Fibroblast of lung (primary cell): ENCODE measurements at regions not wholly inside any gene's neighbourhood (a gene's known extent, or its start where the extent isn't known, plus 50 kb on each side); places are given as distances from the start of the nearest gene placed in this dataset.

Experiments used
- DNase-seq, 2 donors: peaks; one replicate each; pipeline versions ENCODE4 v3.0.0 to v3.0.0-alpha.2; 2010; ENCODE audit warnings: low read depth in 2 of 2
- H2AFZ ChIP-seq: 2 replicates; pipeline ENCODE4 v1.5.1; 2012; ENCODE audit warnings: low read length, control low read depth, inconsistent platforms
- H3K27ac ChIP-seq: 2 replicates; pipeline ENCODE4 v1.5.1; 2011; ENCODE audit warnings: low read length, control low read depth; ENCODE audit not compliant: insufficient read depth
- H3K27me3 ChIP-seq: 2 replicates; pipeline ENCODE4 v1.5.1; 2011; ENCODE audit warnings: mild to moderate bottlenecking, low read length; ENCODE audit not compliant: control insufficient read depth, insufficient read depth
- H3K36me3 ChIP-seq: 2 replicates; pipeline ENCODE4 v1.5.1; 2011; ENCODE audit warnings: low read length; ENCODE audit not compliant: control insufficient read depth, insufficient read depth
- H3K4me1 ChIP-seq: 2 replicates; pipeline ENCODE4 v1.5.1; 2011; ENCODE audit warnings: low read length; ENCODE audit not compliant: control insufficient read depth, insufficient read depth; ENCODE audit errors: extremely low read depth
- H3K4me2 ChIP-seq: 2 replicates; pipeline ENCODE4 v1.5.1; 2011; ENCODE audit warnings: low read length, control low read depth; ENCODE audit not compliant: insufficient read depth; ENCODE audit errors: extremely low read depth
- H3K4me3 ChIP-seq, 4 experiments: fragments of 200-600 bp in 1 of 4; sonication (generic) in 1 of 4; replicated peaks in 1 of 4; 2 replicates each; pipeline ENCODE4 v1.5.1; 2011 to 2016; ENCODE audit warnings: low read length in 4 of 4, low read depth in 3 of 4, mild to moderate bottlenecking in 3 of 4, control low read depth in 2 of 4, inconsistent platforms in 1 of 4, mixed read lengths in 1 of 4; ENCODE audit not compliant: insufficient read depth in 1 of 4; ENCODE audit errors: control extremely low read depth in 1 of 4
- H3K79me2 ChIP-seq: 2 replicates; pipeline ENCODE4 v1.5.1; 2012; ENCODE audit warnings: mild to moderate bottlenecking, low read length, inconsistent platforms; ENCODE audit not compliant: control insufficient read depth, insufficient read depth
- H3K9ac ChIP-seq: 2 replicates; pipeline ENCODE4 v1.5.1; 2011; ENCODE audit warnings: mild to moderate bottlenecking, low read length, control low read depth; ENCODE audit not compliant: insufficient read depth
- H3K9me3 ChIP-seq: 2 replicates; pipeline ENCODE4 v1.5.1; 2012; ENCODE audit warnings: low read depth, low read length; ENCODE audit not compliant: control insufficient read depth, insufficient read depth
- H4K20me1 ChIP-seq: 2 replicates; pipeline ENCODE4 v1.5.1; 2011; ENCODE audit warnings: low read length; ENCODE audit not compliant: control insufficient read depth, insufficient read depth; ENCODE audit errors: extremely low read depth
- EZH2 ChIP-seq: IDR thresholded peaks from 2 replicates; pipeline ENCODE4 v1.5.1; 2012; ENCODE audit warnings: low read length, control low read depth, mild to moderate bottlenecking; ENCODE audit errors: missing control alignments
- TF ChIP-seq, protein P1 (sequence below), 2 donors: IDR thresholded peaks in 1 of 2; conservative IDR thresholded peaks in 1 of 2; 1 replicate in 1 of 2; 2 replicates in 1 of 2; pipeline ENCODE4 v1.5.1; 2011 to 2012; ENCODE audit warnings: low read length in 2 of 2, control low read depth in 1 of 2, inconsistent platforms in 1 of 2, low read depth in 1 of 2, mild to moderate bottlenecking in 1 of 2

DNA sequence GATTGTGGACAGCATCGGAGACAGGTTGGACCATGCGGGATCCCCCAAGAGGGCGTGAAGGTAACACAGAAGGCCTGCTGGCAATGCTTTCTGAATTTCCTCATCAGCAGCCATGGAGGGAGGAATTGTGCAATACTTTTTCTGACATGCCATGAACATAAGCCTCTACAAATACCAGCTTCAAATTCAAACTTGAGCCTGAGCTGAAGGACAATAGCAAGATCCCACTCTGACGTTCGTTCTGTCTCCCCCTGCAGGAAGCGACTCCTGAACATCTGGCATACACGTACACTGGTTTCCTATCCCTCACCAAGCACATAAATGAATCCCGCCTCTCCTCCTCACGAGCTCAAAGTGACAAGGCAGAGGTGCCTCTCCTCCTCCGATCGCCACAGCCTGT lies 312.2 kb downstream of the BRD1 start:
- H3K4me3 ChIP-seq: no peak overlapping the region
- no peaks in the 10 kb centered on the region for H4K20me1 ChIP-seq
- H2AFZ ChIP-seq: no peak overlapping the region
- H3K9me3 ChIP-seq: no peaks in the 10 kb centered on the region
- DNase-seq: no peak
- TF ChIP-seq, protein P1, sequence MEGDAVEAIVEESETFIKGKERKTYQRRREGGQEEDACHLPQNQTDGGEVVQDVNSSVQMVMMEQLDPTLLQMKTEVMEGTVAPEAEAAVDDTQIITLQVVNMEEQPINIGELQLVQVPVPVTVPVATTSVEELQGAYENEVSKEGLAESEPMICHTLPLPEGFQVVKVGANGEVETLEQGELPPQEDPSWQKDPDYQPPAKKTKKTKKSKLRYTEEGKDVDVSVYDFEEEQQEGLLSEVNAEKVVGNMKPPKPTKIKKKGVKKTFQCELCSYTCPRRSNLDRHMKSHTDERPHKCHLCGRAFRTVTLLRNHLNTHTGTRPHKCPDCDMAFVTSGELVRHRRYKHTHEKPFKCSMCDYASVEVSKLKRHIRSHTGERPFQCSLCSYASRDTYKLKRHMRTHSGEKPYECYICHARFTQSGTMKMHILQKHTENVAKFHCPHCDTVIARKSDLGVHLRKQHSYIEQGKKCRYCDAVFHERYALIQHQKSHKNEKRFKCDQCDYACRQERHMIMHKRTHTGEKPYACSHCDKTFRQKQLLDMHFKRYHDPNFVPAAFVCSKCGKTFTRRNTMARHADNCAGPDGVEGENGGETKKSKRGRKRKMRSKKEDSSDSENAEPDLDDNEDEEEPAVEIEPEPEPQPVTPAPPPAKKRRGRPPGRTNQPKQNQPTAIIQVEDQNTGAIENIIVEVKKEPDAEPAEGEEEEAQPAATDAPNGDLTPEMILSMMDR (conservative IDR thresholded peaks at IDR 0.05 in 1 of 2, IDR thresholded peaks at IDR 0.05 in 1 of 2; ENCODE audit: low read depth in 1 of 2, low read length in 2 of 2): no peak
- TF ChIP-seq EZH2: no peak
- no peaks in the 10 kb centered on the region for H3K36me3 ChIP-seq
- no peak overlapping the region for H3K9ac ChIP-seq
- no peaks in the 10 kb centered on the region for H3K27me3 ChIP-seq
- H3K79me2 ChIP-seq: no peaks in the 10 kb centered on the region
- H3K4me1 ChIP-seq: no peaks in the 10 kb centered on the region
- no peak overlapping the region for H3K27ac ChIP-seq
- H3K4me2 ChIP-seq: no peak overlapping the region

DNA sequence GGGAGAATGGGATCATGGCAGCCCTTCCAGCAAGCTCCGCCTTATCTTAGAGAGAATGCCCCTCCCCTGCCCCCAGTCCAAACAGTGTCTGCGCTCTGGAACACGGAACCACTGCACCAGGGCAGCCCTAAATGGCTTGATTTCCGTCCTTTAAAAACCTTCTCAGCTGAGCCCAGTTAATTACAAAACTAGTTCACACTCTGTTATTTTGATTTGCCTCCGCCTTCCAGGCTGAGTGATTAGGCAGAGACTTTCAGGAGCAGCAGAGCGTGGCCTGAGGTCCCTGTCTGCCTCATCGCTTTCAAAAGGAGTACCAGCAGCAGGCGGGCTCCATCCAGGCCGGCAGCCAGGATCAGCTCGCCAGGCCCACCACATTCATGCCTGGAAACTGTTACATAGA lies 313.0 kb downstream of the BRD1 start:
- H3K4me3 ChIP-seq: no peak overlapping the region
- no peaks in the 10 kb centered on the region for H3K27me3 ChIP-seq
- no peak overlapping the region for H3K9ac ChIP-seq
- H3K27ac ChIP-seq: no peak overlapping the region
- H2AFZ ChIP-seq: no peak overlapping the region
- no peaks in the 10 kb centered on the region for H3K79me2 ChIP-seq
- no peaks in the 10 kb centered on the region for H4K20me1 ChIP-seq
- no peak overlapping the region for H3K4me2 ChIP-seq
- H3K4me1 ChIP-seq: no peaks in the 10 kb centered on the region
- DNase-seq: no peak
- H3K36me3 ChIP-seq: no peaks in the 10 kb centered on the region
- no peak for TF ChIP-seq EZH2
- TF ChIP-seq, protein P1 (conservative IDR thresholded peaks at IDR 0.05 in 1 of 2, IDR thresholded peaks at IDR 0.05 in 1 of 2; ENCODE audit: low read depth in 1 of 2, low read length in 2 of 2): no peak
- no peaks in the 10 kb centered on the region for H3K9me3 ChIP-seq

DNA sequence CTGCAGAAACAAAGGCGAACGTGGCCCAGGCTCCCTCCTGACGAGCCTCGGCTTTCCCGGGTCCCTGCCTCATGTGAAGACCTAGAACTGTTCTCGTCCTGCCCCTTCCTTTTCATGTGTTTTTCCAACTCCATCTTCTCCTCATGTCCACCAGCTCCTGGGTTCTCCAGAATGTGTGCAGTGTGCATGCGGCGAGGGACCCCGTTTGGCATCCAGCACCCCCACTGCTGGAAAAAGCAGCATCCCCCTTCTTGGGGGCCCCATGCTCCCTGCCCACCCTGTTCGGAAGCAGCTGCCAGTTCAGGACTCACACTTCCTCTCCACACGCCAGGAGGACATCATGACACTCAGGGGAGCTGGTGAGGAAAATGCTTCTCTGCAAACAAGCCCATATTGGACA lies 313.5 kb downstream of the BRD1 start:
- TF ChIP-seq, protein P1 (conservative IDR thresholded peaks at IDR 0.05 in 1 of 2, IDR thresholded peaks at IDR 0.05 in 1 of 2; ENCODE audit: low read depth in 1 of 2, low read length in 2 of 2): no peak
- TF ChIP-seq EZH2: no peak
- no peak overlapping the region for H2AFZ ChIP-seq
- no peaks in the 10 kb centered on the region for H3K36me3 ChIP-seq
- no peaks in the 10 kb centered on the region for H3K9me3 ChIP-seq
- H3K4me2 ChIP-seq: no peak overlapping the region
- H3K27ac ChIP-seq: no peak overlapping the region
- no peaks in the 10 kb centered on the region for H4K20me1 ChIP-seq
- DNase-seq: no peak
- H3K79me2 ChIP-seq: no peaks in the 10 kb centered on the region
- no peaks in the 10 kb centered on the region for H3K4me1 ChIP-seq
- H3K27me3 ChIP-seq: no peaks in the 10 kb centered on the region
- H3K9ac ChIP-seq: no peak overlapping the region
- no peak overlapping the region for H3K4me3 ChIP-seq
